SK-N-SH treated with all-trans-retinoic acid at 6 μM for 48 hours (cell line): ENCODE measurements at regions not wholly inside any gene's neighbourhood (a gene's known extent, or its start where the extent isn't known, plus 50 kb on each side); places are given as distances from the start of the nearest gene placed in this dataset.

Source experiments
- ATAC-seq: fragments of 200-7000 bp; cut with Tn5 transposase; 3 replicates; pipeline ENCODE4 v1.9.1; 2020; ENCODE audit warnings: mild to moderate bottlenecking, moderate library complexity
- ARNTL ChIP-seq: fragments of 450-650 bp; formaldehyde crosslinking; IDR thresholded peaks from 2 replicates; pipeline ENCODE4 v1.5.0; 2020; ENCODE audit warnings: low read depth, mild to moderate bottlenecking, moderate library complexity, borderline replicate concordance
- BACH2 ChIP-seq: fragments of 250-450 bp; sonication (Bioruptor Pico); IDR thresholded peaks from 2 replicates; pipeline ENCODE4 v1.9.0; 2021; ENCODE audit warnings: mild to moderate bottlenecking, borderline replicate concordance
- CREB5 ChIP-seq: fragments of 250-450 bp; sonication (Bioruptor Pico); IDR thresholded peaks from 2 replicates; pipeline ENCODE4 v1.5.1; 2020; ENCODE audit warnings: low read depth, mild to moderate bottlenecking, moderate library complexity
- CSDC2 ChIP-seq: fragments of 250-450 bp; sonication (Bioruptor Pico); IDR thresholded peaks from 2 replicates; pipeline ENCODE4 v1.5.0; 2020; ENCODE audit warnings: mild to moderate bottlenecking, moderate library complexity
- CSRNP3 ChIP-seq: fragments of 250-450 bp; sonication (Bioruptor Pico); IDR thresholded peaks from 2 replicates; pipeline ENCODE4 v1.5.1; 2021; ENCODE audit warnings: mild to moderate bottlenecking, moderate library complexity
- GLIS3 ChIP-seq: fragments of 250-450 bp; sonication (Bioruptor Pico); IDR thresholded peaks from 2 replicates; pipeline ENCODE4 v1.5.0; 2020; ENCODE audit warnings: mild to moderate bottlenecking, moderate library complexity
- ISL1 ChIP-seq: fragments of 250-450 bp; sonication (Bioruptor Pico); IDR thresholded peaks from 2 replicates; pipeline ENCODE4 v2.1.2; 2022; ENCODE audit warnings: mild to moderate bottlenecking, moderate library complexity
- OSR1 ChIP-seq: fragments of 250-450 bp; sonication (Bioruptor Pico); IDR thresholded peaks from 2 replicates; pipeline ENCODE4 v1.8.0; 2022; ENCODE audit warnings: moderate library complexity, mild to moderate bottlenecking, inconsistent platforms
- PATZ1 ChIP-seq: fragments of 250-450 bp; sonication (Bioruptor Pico); IDR thresholded peaks from 2 replicates; pipeline ENCODE4 v1.8.0; 2020; ENCODE audit warnings: mild to moderate bottlenecking, moderate library complexity, borderline replicate concordance
- POU6F1 ChIP-seq: fragments of 250-450 bp; sonication (Bioruptor Pico); IDR thresholded peaks from 2 replicates; pipeline ENCODE4 v1.8.0; 2021; ENCODE audit warnings: low read depth, mild to moderate bottlenecking, moderate library complexity, borderline replicate concordance
- PPARA ChIP-seq: fragments of 250-450 bp; sonication (Bioruptor Pico); IDR thresholded peaks from 2 replicates; pipeline ENCODE4 v1.5.0; 2020; ENCODE audit warnings: mild to moderate bottlenecking, borderline replicate concordance
- RARB ChIP-seq: fragments of 250-450 bp; sonication (Bioruptor Pico); IDR thresholded peaks from 2 replicates; pipeline ENCODE4 v1.8.0; 2021; ENCODE audit warnings: mild to moderate bottlenecking, moderate library complexity
- TOX ChIP-seq: fragments of 250-450 bp; sonication (Bioruptor Pico); IDR thresholded peaks from 2 replicates; pipeline ENCODE4 v1.8.0; 2021; ENCODE audit warnings: mild to moderate bottlenecking, moderate library complexity, borderline replicate concordance
- ZC3H10 ChIP-seq: fragments of 250-450 bp; sonication (Bioruptor Pico); IDR thresholded peaks from 2 replicates; pipeline ENCODE4 v1.5.1; 2021; ENCODE audit warnings: mild to moderate bottlenecking, moderate library complexity
- ZFP3 ChIP-seq: fragments of 250-450 bp; sonication (Bioruptor Pico); IDR thresholded peaks from 2 replicates; pipeline ENCODE4 v1.5.0; 2020; ENCODE audit warnings: mild to moderate bottlenecking, moderate library complexity
- ZFP30 ChIP-seq: fragments of 450-650 bp; formaldehyde crosslinking; IDR thresholded peaks from 2 replicates; pipeline ENCODE4 v1.5.0; 2022; ENCODE audit warnings: mild to moderate bottlenecking, moderate library complexity
- ZNF565 ChIP-seq: fragments of 450-650 bp; formaldehyde crosslinking; conservative IDR thresholded peaks from 2 replicates; pipeline ENCODE4 v1.5.0; 2020; ENCODE audit warnings: low read depth, mild to moderate bottlenecking, moderate library complexity
- ZNF70 ChIP-seq: fragments of 450-650 bp; formaldehyde crosslinking; IDR thresholded peaks from 2 replicates; pipeline ENCODE4 v1.5.0; 2020; ENCODE audit warnings: mild to moderate bottlenecking, moderate library complexity
- ZNF8 ChIP-seq: fragments of 450-650 bp; formaldehyde crosslinking; IDR thresholded peaks from 2 replicates; pipeline ENCODE4 v1.5.0; 2020; ENCODE audit warnings: mild to moderate bottlenecking, moderate library complexity

GRCh38 chr12:87756111-87756510, 273.1 kb downstream of the C12orf50 start (continued):
- TF ChIP-seq PATZ1 (no peak), ZNF565 (CRISPR knock-in tag) (no peak), ZNF8 (CRISPR knock-in tag) (no peak), ZFP30 (CRISPR knock-in tag) (no peak), ARNTL (CRISPR knock-in tag) (no peak), ZFP3 (CRISPR knock-in tag) (no peak)

GRCh38 chr12:87728931-87729593, 300.1 kb downstream of the C12orf50 start:
- ATAC-seq: no peak
- no peak for TF ChIP-seq ISL1 (CRISPR knock-in tag)
- no peak for TF ChIP-seq ARNTL (CRISPR knock-in tag)

GRCh38 chr12:87720967-87721366, 308.2 kb downstream of the C12orf50 start:
- TF ChIP-seq OSR1 (CRISPR knock-in tag): no peak
- TF ChIP-seq ZNF70 (CRISPR knock-in tag): no peak
- no peak for TF ChIP-seq BACH2 (CRISPR knock-in tag)
- TF ChIP-seq ZC3H10 (CRISPR knock-in tag): no peak
- TF ChIP-seq ISL1 (CRISPR knock-in tag): no peak
- TF ChIP-seq RARB (CRISPR knock-in tag): no peak
- no peak for TF ChIP-seq PPARA
- TF ChIP-seq ZFP3 (CRISPR knock-in tag): no peak
- no peak for TF ChIP-seq GLIS3 (CRISPR knock-in tag)
- TF ChIP-seq CSDC2: no peak
- TF ChIP-seq ZFP30 (CRISPR knock-in tag): no peak
- TF ChIP-seq CREB5 (CRISPR knock-in tag): no peak
- no peak for TF ChIP-seq PATZ1
- TF ChIP-seq, all 23 proteins: peak for 0
- no peak for ATAC-seq

GRCh38 chr12:87704374-87704773, 324.8 kb downstream of the C12orf50 start:
- TF ChIP-seq ARNTL (CRISPR knock-in tag) (no peak), ZNF8 (CRISPR knock-in tag) (no peak), OSR1 (CRISPR knock-in tag) (no peak), POU6F1 (CRISPR knock-in tag) (no peak), CSDC2 (no peak), ZFP30 (CRISPR knock-in tag) (no peak), ZC3H10 (CRISPR knock-in tag) (no peak), PPARA (no peak), CREB5 (CRISPR knock-in tag) (no peak), CSRNP3 (no peak), PATZ1 (no peak), ISL1 (CRISPR knock-in tag) (no peak), TOX (CRISPR knock-in tag) (no peak)
- no peak for ATAC-seq
